ENCODE measurements at regions not wholly inside any gene's neighbourhood (a gene's known extent, or its start where the extent isn't known, plus 50 kb on each side); places are given as distances from the start of the nearest gene placed in this dataset.

GRCh38 chr2:19722531-19722971 lies 179.2 kb downstream of the TTC32 start (continued):
- TF ChIP-seq, protein P1, sequence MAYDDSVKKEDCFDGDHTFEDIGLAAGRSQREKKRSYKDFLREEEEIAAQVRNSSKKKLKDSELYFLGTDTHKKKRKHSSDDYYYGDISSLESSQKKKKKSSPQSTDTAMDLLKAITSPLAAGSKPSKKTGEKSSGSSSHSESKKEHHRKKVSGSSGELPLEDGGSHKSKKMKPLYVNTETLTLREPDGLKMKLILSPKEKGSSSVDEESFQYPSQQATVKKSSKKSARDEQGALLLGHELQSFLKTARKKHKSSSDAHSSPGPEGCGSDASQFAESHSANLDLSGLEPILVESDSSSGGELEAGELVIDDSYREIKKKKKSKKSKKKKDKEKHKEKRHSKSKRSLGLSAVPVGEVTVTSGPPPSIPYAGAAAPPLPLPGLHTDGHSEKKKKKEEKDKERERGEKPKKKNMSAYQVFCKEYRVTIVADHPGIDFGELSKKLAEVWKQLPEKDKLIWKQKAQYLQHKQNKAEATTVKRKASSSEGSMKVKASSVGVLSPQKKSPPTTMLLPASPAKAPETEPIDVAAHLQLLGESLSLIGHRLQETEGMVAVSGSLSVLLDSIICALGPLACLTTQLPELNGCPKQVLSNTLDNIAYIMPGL (CRISPR knock-in tag; IDR thresholded peaks at IDR 0.05; ENCODE audit: borderline replicate concordance in 1 of 2, low read depth in 1 of 2): no peak
- TF ChIP-seq ZNF704 (CRISPR knock-in tag; IDR thresholded peaks at IDR 0.05; ENCODE audit: borderline replicate concordance) (no peak), AKAP8 (CRISPR knock-in tag; IDR thresholded peaks at IDR 0.05) (no peak), NCOA5 (CRISPR knock-in tag; IDR thresholded peaks at IDR 0.05) (no peak)

- H3K36me3 ChIP-seq (replicated peaks in 1 of 2; ENCODE audit: control insufficient read depth in 1 of 2, insufficient read depth in 2 of 2, low read length in 2 of 2): no peaks in the 10 kb centered on the region
- no peak overlapping the region for H2AFZ ChIP-seq (ENCODE audit: low read length)
- TF ChIP-seq, protein P2, sequence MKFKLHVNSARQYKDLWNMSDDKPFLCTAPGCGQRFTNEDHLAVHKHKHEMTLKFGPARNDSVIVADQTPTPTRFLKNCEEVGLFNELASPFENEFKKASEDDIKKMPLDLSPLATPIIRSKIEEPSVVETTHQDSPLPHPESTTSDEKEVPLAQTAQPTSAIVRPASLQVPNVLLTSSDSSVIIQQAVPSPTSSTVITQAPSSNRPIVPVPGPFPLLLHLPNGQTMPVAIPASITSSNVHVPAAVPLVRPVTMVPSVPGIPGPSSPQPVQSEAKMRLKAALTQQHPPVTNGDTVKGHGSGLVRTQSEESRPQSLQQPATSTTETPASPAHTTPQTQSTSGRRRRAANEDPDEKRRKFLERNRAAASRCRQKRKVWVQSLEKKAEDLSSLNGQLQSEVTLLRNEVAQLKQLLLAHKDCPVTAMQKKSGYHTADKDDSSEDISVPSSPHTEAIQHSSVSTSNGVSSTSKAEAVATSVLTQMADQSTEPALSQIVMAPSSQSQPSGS (CRISPR knock-in tag; IDR thresholded peaks at IDR 0.05): no peak
- TF ChIP-seq SRF (IDR thresholded peaks at IDR 0.05; ENCODE audit: low read depth, low read length) (no peak), FOXO1 (CRISPR knock-in tag; IDR thresholded peaks at IDR 0.05) (no peak), TCF7 (IDR thresholded peaks at IDR 0.05; ENCODE audit: low read depth) (no peak)
- TF ChIP-seq, protein P3, sequence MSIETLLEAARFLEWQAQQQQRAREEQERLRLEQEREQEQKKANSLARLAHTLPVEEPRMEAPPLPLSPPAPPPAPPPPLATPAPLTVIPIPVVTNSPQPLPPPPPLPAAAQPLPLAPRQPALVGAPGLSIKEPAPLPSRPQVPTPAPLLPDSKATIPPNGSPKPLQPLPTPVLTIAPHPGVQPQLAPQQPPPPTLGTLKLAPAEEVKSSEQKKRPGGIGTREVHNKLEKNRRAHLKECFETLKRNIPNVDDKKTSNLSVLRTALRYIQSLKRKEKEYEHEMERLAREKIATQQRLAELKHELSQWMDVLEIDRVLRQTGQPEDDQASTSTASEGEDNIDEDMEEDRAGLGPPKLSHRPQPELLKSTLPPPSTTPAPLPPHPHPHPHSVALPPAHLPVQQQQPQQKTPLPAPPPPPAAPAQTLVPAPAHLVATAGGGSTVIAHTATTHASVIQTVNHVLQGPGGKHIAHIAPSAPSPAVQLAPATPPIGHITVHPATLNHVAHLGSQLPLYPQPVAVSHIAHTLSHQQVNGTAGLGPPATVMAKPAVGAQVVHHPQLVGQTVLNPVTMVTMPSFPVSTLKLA (IDR thresholded peaks at IDR 0.05): no peak
- TF ChIP-seq, protein P4, sequence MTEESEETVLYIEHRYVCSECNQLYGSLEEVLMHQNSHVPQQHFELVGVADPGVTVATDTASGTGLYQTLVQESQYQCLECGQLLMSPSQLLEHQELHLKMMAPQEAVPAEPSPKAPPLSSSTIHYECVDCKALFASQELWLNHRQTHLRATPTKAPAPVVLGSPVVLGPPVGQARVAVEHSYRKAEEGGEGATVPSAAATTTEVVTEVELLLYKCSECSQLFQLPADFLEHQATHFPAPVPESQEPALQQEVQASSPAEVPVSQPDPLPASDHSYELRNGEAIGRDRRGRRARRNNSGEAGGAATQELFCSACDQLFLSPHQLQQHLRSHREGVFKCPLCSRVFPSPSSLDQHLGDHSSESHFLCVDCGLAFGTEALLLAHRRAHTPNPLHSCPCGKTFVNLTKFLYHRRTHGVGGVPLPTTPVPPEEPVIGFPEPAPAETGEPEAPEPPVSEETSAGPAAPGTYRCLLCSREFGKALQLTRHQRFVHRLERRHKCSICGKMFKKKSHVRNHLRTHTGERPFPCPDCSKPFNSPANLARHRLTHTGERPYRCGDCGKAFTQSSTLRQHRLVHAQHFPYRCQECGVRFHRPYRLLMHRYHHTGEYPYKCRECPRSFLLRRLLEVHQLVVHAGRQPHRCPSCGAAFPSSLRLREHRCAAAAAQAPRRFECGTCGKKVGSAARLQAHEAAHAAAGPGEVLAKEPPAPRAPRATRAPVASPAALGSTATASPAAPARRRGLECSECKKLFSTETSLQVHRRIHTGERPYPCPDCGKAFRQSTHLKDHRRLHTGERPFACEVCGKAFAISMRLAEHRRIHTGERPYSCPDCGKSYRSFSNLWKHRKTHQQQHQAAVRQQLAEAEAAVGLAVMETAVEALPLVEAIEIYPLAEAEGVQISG (CRISPR knock-in tag; IDR thresholded peaks at IDR 0.05): no peak
- H3K4me2 ChIP-seq (ENCODE audit: low read depth, low read length): no peak overlapping the region
- H4K20me1 ChIP-seq (ENCODE audit: insufficient read depth, low read length): no peaks in the 10 kb centered on the region
- no peak for ATAC-seq
- no peaks in the 10 kb centered on the region for H3K4me1 ChIP-seq (ENCODE audit: insufficient read depth, low read length)
- no peak for DNase-seq (ENCODE audit: low spot score)
- in situ Hi-C loops (cut with HindIII; ENCODE audit: extremely low pct_ligation_motif_present, low pct_unique_long_range_greater_than_20kb) (no loop called here), intact Hi-C loops (cut with micrococcal nuclease; ENCODE audit: unreplicated experiment) (no loop called here)
- peaks cover 0 to 15% of the 10 kb centered on the region in 2 experiments; a peak in 2 of 5 replicates for H3K27me3 ChIP-seq (ENCODE audit: control insufficient read depth in 1 of 2, insufficient read depth in 2 of 2, low read length in 2 of 2)
- 30% methylated on average over 5 of the region's 5 CpGs for WGBS (ENCODE audit: low lambda C conversion rate)
- H3K9ac ChIP-seq (ENCODE audit: insufficient read depth, low read depth, low read length): no peak overlapping the region
- H3K79me2 ChIP-seq (ENCODE audit: insufficient read depth, low read length): no peaks in the 10 kb centered on the region
- no peaks in the 10 kb centered on the region for H3K9me3 ChIP-seq (ENCODE audit: low read length)
- BruUV-seq (replicated peaks): no TSS peak
- no peak overlapping the region for H3K4me3 ChIP-seq (replicated peaks in 1 of 3; ENCODE audit: insufficient read depth in 1 of 3, low read depth in 2 of 3, low read length in 3 of 3)
- no peak for FAIRE-seq
- ChIA-PET POLR2A (no interaction called here), CTCF (ENCODE audit: low intra/inter-chr PET ratio, low total read pairs) (no interaction called here)
- no peak overlapping the region for H3K27ac ChIP-seq (ENCODE audit: extremely low read length, insufficient read depth, low read length)
These were observed 181.5 kb downstream of the TTC32 start for GRCh38 chr2:19720306-19720705.

All from HepG2 (cell line).